Upper lobe of left lung (tissue), 4 donors: ENCODE measurements at regions not wholly inside any gene's neighbourhood (a gene's known extent, or its start where the extent isn't known, plus 50 kb on each side); places are given as distances from the start of the nearest gene placed in this dataset.

Experiments used
- EP300 ChIP-seq, 4 donors: sonication (generic); formaldehyde crosslinking; IDR thresholded peaks; one replicate each; pipeline ENCODE4 v1.5.1; 2017; ENCODE audit warnings: antibody characterized with exemption in 4 of 4, control low read depth in 2 of 4
- POLR2AphosphoS5 ChIP-seq, 2 donors: sonication (generic); formaldehyde crosslinking; IDR thresholded peaks; one replicate each; pipeline ENCODE4 v1.5.1; 2017; ENCODE audit warnings: antibody characterized with exemption in 2 of 2
- TF ChIP-seq, protein P1 (sequence below), 6 experiments: fragments of 450-650 bp in 4 of 6; fragments of 200-600 bp in 2 of 6; sonication (generic) in 2 of 6; IDR thresholded peaks; one replicate each; pipeline ENCODE4 v1.5.1; 2016 to 2019; ENCODE audit warnings: antibody characterized with exemption in 6 of 6

GRCh38 chr12:17035372-17035771 is 429.4 kb upstream of the LMO3 start:
- TF ChIP-seq POLR2AphosphoS5 (IDR thresholded peaks at IDR 0.05) (no peak), EP300 (IDR thresholded peaks at IDR 0.05) (no peak)
- TF ChIP-seq, protein P1, sequence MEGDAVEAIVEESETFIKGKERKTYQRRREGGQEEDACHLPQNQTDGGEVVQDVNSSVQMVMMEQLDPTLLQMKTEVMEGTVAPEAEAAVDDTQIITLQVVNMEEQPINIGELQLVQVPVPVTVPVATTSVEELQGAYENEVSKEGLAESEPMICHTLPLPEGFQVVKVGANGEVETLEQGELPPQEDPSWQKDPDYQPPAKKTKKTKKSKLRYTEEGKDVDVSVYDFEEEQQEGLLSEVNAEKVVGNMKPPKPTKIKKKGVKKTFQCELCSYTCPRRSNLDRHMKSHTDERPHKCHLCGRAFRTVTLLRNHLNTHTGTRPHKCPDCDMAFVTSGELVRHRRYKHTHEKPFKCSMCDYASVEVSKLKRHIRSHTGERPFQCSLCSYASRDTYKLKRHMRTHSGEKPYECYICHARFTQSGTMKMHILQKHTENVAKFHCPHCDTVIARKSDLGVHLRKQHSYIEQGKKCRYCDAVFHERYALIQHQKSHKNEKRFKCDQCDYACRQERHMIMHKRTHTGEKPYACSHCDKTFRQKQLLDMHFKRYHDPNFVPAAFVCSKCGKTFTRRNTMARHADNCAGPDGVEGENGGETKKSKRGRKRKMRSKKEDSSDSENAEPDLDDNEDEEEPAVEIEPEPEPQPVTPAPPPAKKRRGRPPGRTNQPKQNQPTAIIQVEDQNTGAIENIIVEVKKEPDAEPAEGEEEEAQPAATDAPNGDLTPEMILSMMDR (IDR thresholded peaks at IDR 0.05): no peak
